Thyroid gland (tissue), 4 donors: ENCODE measurements at regions not wholly inside any gene's neighbourhood (a gene's known extent, or its start where the extent isn't known, plus 50 kb on each side); places are given as distances from the start of the nearest gene placed in this dataset.

ENCODE experiments used
- POLR2A ChIP-seq, 2 donors: fragments of 450-650 bp; IDR thresholded peaks; one replicate each; pipeline ENCODE4 v1.6.1; 2017; ENCODE audit warnings: antibody characterized with exemption in 2 of 2, mild to moderate bottlenecking in 2 of 2, moderate library complexity in 1 of 2
- TF ChIP-seq, protein P1 (sequence below), 6 experiments: fragments of 200-600 bp in 3 of 6; fragments of 450-650 bp in 3 of 6; sonication (generic) in 3 of 6; IDR thresholded peaks; one replicate each; pipeline ENCODE4 v1.5.1; 2016 to 2019; ENCODE audit warnings: antibody characterized with exemption in 6 of 6, mild to moderate bottlenecking in 2 of 6, inconsistent platforms in 1 of 6, moderate library complexity in 1 of 6

DNA sequence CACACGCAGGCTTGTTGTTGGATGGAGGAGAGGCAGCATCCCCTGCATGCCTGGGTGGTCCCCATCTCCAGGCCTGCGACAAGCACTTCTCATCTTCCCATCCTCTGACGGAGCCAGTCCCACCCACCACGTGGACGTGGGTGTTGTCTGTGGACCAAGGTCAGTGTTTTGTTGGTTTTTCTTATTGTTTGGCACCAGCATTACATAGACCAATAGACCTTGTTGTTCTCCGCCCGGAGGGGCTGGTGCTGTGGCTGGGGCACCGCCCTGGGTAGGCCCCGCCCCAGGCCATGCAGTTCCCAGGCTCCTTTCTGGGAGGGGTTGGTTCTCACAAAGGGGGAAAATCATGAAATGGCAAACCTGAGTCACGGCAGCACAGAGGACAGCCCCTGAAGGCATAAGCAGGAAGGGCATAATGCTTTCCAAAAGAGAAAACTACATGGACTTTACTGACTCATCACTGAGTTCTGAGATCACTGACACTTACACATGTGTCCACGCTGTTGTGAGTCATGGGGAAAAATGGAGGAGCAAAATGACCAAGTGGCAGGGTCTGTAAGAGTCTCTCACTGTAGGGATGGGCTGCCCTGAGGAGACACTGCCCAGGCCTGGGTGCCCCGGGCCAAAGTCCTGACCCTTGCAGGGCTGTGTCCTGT lies 90.8 kb downstream of the THBS2 start:
- TF ChIP-seq, protein P1, sequence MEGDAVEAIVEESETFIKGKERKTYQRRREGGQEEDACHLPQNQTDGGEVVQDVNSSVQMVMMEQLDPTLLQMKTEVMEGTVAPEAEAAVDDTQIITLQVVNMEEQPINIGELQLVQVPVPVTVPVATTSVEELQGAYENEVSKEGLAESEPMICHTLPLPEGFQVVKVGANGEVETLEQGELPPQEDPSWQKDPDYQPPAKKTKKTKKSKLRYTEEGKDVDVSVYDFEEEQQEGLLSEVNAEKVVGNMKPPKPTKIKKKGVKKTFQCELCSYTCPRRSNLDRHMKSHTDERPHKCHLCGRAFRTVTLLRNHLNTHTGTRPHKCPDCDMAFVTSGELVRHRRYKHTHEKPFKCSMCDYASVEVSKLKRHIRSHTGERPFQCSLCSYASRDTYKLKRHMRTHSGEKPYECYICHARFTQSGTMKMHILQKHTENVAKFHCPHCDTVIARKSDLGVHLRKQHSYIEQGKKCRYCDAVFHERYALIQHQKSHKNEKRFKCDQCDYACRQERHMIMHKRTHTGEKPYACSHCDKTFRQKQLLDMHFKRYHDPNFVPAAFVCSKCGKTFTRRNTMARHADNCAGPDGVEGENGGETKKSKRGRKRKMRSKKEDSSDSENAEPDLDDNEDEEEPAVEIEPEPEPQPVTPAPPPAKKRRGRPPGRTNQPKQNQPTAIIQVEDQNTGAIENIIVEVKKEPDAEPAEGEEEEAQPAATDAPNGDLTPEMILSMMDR (IDR thresholded peaks at IDR 0.05), result no peak
- TF ChIP-seq POLR2A (IDR thresholded peaks at IDR 0.05), result no peak
